ENCODE measurements at regions not wholly inside any gene's neighbourhood (a gene's known extent, or its start where the extent isn't known, plus 50 kb on each side); places are given as distances from the start of the nearest gene placed in this dataset.
"Not testable (repeated sequence)": the region's sequence is repeated elsewhere in the genome, so short reads cannot be mapped to it uniquely, and the experiment has no call there.

- TF ChIP-seq EZH2 (IDR thresholded peaks at IDR 0.05), result no peak
- no peak for TF ChIP-seq POLR2AphosphoS5 (IDR thresholded peaks at IDR 0.05; ENCODE audit: borderline replicate concordance, low read depth, low read length)
- no peak for TF ChIP-seq FOXP2 (optimal IDR thresholded peaks at IDR 0.05; ENCODE audit: control extremely low read depth, extremely low read length, insufficient read depth)
- no peaks in the 10 kb centered on the region for H3K9me3 ChIP-seq (ENCODE audit: low read depth, low read length)
- no peaks in the 10 kb centered on the region for H3K36me3 ChIP-seq (ENCODE audit: insufficient read depth, low read length)
- no peak overlapping the region for H3K4me3 ChIP-seq
- no peak for DNase-seq (ENCODE audit: low read depth, low spot score)
- no peak overlapping the region for H3K9ac ChIP-seq (ENCODE audit: insufficient read length)
- no peak overlapping the region for H3K27ac ChIP-seq
These were observed 1306.6 kb downstream of the XPNPEP1 start for GRCh38 chr10:108616559-108617285.

- Histone ChIP-seq H3K9ac (ENCODE audit: insufficient read length) (no peak overlapping the region), H3K36me3 (ENCODE audit: insufficient read depth, low read length) (no peaks in the 10 kb centered on the region), H3K4me3 (no peak overlapping the region), H3K27ac (no peak overlapping the region), H3K9me3 (ENCODE audit: low read depth, low read length) (no peaks in the 10 kb centered on the region)
- TF ChIP-seq FOXP2 (optimal IDR thresholded peaks at IDR 0.05; ENCODE audit: control extremely low read depth, extremely low read length, insufficient read depth) (no peak), EZH2 (IDR thresholded peaks at IDR 0.05) (no peak), POLR2AphosphoS5 (IDR thresholded peaks at IDR 0.05; ENCODE audit: borderline replicate concordance, low read depth, low read length) (no peak)
- no peak for DNase-seq (ENCODE audit: low read depth, low spot score)
These were observed 1307.6 kb downstream of the XPNPEP1 start for GRCh38 chr10:108615576-108616320.

- no peak overlapping the region for H3K4me3 ChIP-seq
- no peak overlapping the region for H3K9ac ChIP-seq (ENCODE audit: insufficient read length)
- H3K9me3 ChIP-seq (ENCODE audit: low read depth, low read length), result no peaks in the 10 kb centered on the region
- DNase-seq (ENCODE audit: low read depth, low spot score), result peak; percentile 53
- H3K27ac ChIP-seq, result no peak overlapping the region
- H3K36me3 ChIP-seq (ENCODE audit: insufficient read depth, low read length), result no peaks in the 10 kb centered on the region
- no peak for TF ChIP-seq FOXP2 (optimal IDR thresholded peaks at IDR 0.05; ENCODE audit: control extremely low read depth, extremely low read length, insufficient read depth)
- TF ChIP-seq POLR2AphosphoS5 (IDR thresholded peaks at IDR 0.05; ENCODE audit: borderline replicate concordance, low read depth, low read length), result no peak
- TF ChIP-seq EZH2 (IDR thresholded peaks at IDR 0.05), result no peak
These were observed 1310.8 kb downstream of the XPNPEP1 start for GRCh38 chr10:108612485-108612884.

- TF ChIP-seq POLR2AphosphoS5 (IDR thresholded peaks at IDR 0.05; ENCODE audit: borderline replicate concordance, low read depth, low read length), result no peak
- TF ChIP-seq EZH2 (IDR thresholded peaks at IDR 0.05), result no peak
- TF ChIP-seq FOXP2 (optimal IDR thresholded peaks at IDR 0.05; ENCODE audit: control extremely low read depth, extremely low read length, insufficient read depth), result no peak
These were observed 1314.5 kb downstream of the XPNPEP1 start for GRCh38 chr10:108608860-108609259.

GRCh38 chr10:108601851-108602250, 1321.5 kb downstream of the XPNPEP1 start:
- H3K9ac ChIP-seq (ENCODE audit: insufficient read length), result no peak overlapping the region
- no peak for TF ChIP-seq POLR2AphosphoS5 (IDR thresholded peaks at IDR 0.05; ENCODE audit: borderline replicate concordance, low read depth, low read length)
- no peak for TF ChIP-seq FOXP2 (optimal IDR thresholded peaks at IDR 0.05; ENCODE audit: control extremely low read depth, extremely low read length, insufficient read depth)
- no peak for TF ChIP-seq EZH2 (IDR thresholded peaks at IDR 0.05)

More at GRCh38 chr10:108608860-108609259, 1314.5 kb downstream of the XPNPEP1 start:
- no peaks in the 10 kb centered on the region for H3K9me3 ChIP-seq (ENCODE audit: low read depth, low read length)
- H3K36me3 ChIP-seq (ENCODE audit: insufficient read depth, low read length), result no peaks in the 10 kb centered on the region
- no peak for DNase-seq (ENCODE audit: low read depth, low spot score)
- no peak overlapping the region for H3K9ac ChIP-seq (ENCODE audit: insufficient read length)
- H3K4me3 ChIP-seq, result no peak overlapping the region
- H3K27ac ChIP-seq, result no peak overlapping the region

GRCh38 chr10:108600511-108600910, 1322.8 kb downstream of the XPNPEP1 start:
- H3K9me3 ChIP-seq (ENCODE audit: low read depth, low read length); H3K4me3 ChIP-seq; H3K36me3 ChIP-seq (ENCODE audit: insufficient read depth, low read length); H3K9ac ChIP-seq (ENCODE audit: insufficient read length); DNase-seq (ENCODE audit: low read depth, low spot score); H3K27ac ChIP-seq: not testable (repeated sequence)

More at GRCh38 chr10:108601851-108602250, 1321.5 kb downstream of the XPNPEP1 start:
- Histone ChIP-seq H3K9me3 (ENCODE audit: low read depth, low read length) (no peaks in the 10 kb centered on the region), H3K4me3 (no peak overlapping the region), H3K36me3 (ENCODE audit: insufficient read depth, low read length) (no peaks in the 10 kb centered on the region), H3K27ac (no peak overlapping the region)
- DNase-seq (ENCODE audit: low read depth, low spot score), result no peak

- not testable (repeated sequence) for H3K9me3 ChIP-seq (ENCODE audit: low read depth, low read length); H3K9ac ChIP-seq (ENCODE audit: insufficient read length); H3K4me3 ChIP-seq; H3K36me3 ChIP-seq (ENCODE audit: insufficient read depth, low read length); H3K27ac ChIP-seq; DNase-seq (ENCODE audit: low read depth, low spot score)
These were observed 1324.0 kb downstream of the XPNPEP1 start for GRCh38 chr10:108599317-108599716.

GRCh38 chr10:108598831-108599230, 1324.5 kb downstream of the XPNPEP1 start:
- DNase-seq (ENCODE audit: low read depth, low spot score), result no peak
- TF ChIP-seq EZH2 (IDR thresholded peaks at IDR 0.05), result no peak
- no peak for TF ChIP-seq FOXP2 (optimal IDR thresholded peaks at IDR 0.05; ENCODE audit: control extremely low read depth, extremely low read length, insufficient read depth)
- TF ChIP-seq POLR2AphosphoS5 (IDR thresholded peaks at IDR 0.05; ENCODE audit: borderline replicate concordance, low read depth, low read length), result no peak
- Histone ChIP-seq H3K4me3 (no peak overlapping the region), H3K36me3 (ENCODE audit: insufficient read depth, low read length) (no peaks in the 10 kb centered on the region), H3K9ac (ENCODE audit: insufficient read length) (no peak overlapping the region), H3K9me3 (ENCODE audit: low read depth, low read length) (no peaks in the 10 kb centered on the region), H3K27ac (no peak overlapping the region)

GRCh38 chr10:108598320-108598695, 1325.0 kb downstream of the XPNPEP1 start:
- Histone ChIP-seq H3K9me3 (ENCODE audit: low read depth, low read length) (no peaks in the 10 kb centered on the region), H3K4me3 (no peak overlapping the region), H3K27ac (no peak overlapping the region), H3K36me3 (ENCODE audit: insufficient read depth, low read length) (no peaks in the 10 kb centered on the region), H3K9ac (ENCODE audit: insufficient read length) (no peak overlapping the region)
- DNase-seq (ENCODE audit: low read depth, low spot score), result no peak
- TF ChIP-seq FOXP2 (optimal IDR thresholded peaks at IDR 0.05; ENCODE audit: control extremely low read depth, extremely low read length, insufficient read depth), result no peak
- no peak for TF ChIP-seq POLR2AphosphoS5 (IDR thresholded peaks at IDR 0.05; ENCODE audit: borderline replicate concordance, low read depth, low read length)
- TF ChIP-seq EZH2 (IDR thresholded peaks at IDR 0.05), result no peak

Data from SK-N-MC (cell line).